ENCODE measurements at regions not wholly inside any gene's neighbourhood (a gene's known extent, or its start where the extent isn't known, plus 50 kb on each side); places are given as distances from the start of the nearest gene placed in this dataset.

DNA sequence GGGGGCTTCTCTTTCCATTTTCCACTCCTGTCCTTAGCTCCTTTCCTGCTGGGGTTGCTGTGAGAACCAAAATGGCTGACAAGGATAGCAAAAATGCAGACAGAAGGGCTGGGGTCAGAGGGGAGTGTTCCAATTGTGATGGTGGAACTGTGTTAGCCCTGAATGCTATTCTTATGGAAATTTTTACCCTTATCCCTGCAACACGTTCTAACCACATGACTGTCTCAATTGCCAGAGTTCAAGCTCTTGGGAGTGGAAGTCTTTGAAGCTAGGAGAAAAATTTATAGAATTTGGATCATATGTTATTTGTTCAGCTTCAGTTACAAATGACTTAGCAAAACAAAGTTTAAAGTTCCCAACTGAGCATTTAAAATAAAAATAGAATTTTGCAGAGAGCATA is 134.1 kb downstream of the ADCYAP1R1 start:
- no peak for DNase-seq
- intact Hi-C loops (cut with DNase I): no loop called here

DNA sequence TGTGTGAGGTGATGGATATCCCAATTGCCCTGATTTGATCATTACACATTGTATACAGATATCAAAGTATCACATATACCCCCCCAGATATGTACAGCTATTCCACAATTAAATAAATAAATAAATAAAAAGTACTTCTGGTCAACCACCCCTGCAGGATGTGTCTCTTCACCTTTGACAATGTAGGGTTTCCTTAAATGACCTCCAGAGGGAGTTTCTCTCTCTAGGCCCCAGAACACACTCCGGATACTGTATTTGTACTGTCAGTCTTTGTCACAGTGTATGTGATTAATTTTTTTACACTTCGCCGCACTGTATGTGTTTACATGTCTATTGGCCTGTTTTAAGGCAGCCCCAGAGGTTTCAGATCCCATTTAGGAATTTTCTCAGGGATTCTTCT is 123.6 kb downstream of the ADCYAP1R1 start:
- intact Hi-C loops (cut with DNase I): no loop called here
- DNase-seq: no peak

DNA sequence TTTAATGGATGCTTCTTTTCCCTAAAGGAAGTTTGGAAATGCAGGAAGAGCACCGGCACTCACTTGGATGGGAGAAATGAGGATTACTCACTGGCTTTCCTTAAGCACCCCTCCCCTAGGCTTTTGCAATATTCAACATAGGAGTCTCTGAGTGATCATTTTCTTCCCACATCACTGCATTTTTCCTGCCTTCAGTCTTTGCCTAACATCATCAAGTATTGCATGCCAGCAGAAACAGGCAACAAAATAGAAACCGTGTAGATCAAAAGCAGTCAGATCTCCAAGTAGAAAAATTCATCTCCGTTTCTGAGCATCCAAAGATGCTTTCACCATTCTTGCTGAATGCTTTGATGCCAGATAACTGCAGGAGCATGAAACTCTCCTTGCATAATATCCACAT is 119.9 kb downstream of the ADCYAP1R1 start:
- DNase-seq: no peak
- intact Hi-C loops (cut with DNase I): no loop called here

DNA sequence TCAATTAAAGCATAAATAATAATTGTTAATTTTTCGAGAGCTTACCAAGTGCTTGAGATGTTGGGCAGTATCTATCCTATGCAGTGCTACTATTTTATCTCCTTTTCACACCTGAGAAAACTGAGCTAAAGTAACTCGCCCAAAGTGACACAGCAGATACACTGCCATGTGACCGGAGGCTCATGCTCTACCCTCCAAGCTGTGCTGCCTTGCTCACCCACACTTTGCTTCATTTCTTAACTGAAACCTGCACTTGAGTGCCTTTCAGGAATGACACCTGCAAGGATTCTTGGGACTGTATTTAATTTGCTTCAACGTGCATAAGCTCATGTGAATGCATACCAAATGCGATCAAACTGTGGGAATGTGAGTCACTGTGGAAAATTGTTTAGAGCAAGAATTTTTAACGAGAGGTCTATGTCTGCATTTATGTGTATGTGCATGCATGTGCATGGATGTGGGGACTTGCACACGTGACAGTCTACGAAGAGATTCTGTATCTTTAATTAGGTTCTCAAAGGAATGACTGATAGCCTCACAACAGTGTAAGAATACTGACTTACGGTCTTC is 119.2 kb downstream of the ADCYAP1R1 start:
- DNase-seq: peak in 1 of 10 donors; percentile 14
- intact Hi-C loops (cut with DNase I): no loop called here
